GM19023 (cell line): ENCODE measurements at regions not wholly inside any gene's neighbourhood (a gene's known extent, or its start where the extent isn't known, plus 50 kb on each side); places are given as distances from the start of the nearest gene placed in this dataset.

Experiments used
- ATAC-seq: cut with Tn5 transposase; IDR thresholded peaks from one replicate; pipeline ENCODE4 v1.9.1; 2021; ENCODE audit warnings: mild to moderate bottlenecking, moderate library complexity; ENCODE audit not compliant: unreplicated experiment

GRCh38 chr5:51273021-51273420, 110.2 kb upstream of the ISL1 start:
- no peak for ATAC-seq

- no peak for ATAC-seq
Measured at GRCh38 chr5:51273871-51274270, 109.4 kb upstream of the ISL1 start.

GRCh38 chr5:51275428-51275827, 107.8 kb upstream of the ISL1 start:
- ATAC-seq = no peak

- no peak for ATAC-seq
Measured at GRCh38 chr5:51276250-51276649, 107.0 kb upstream of the ISL1 start.

GRCh38 chr5:51278539-51278938, 104.7 kb upstream of the ISL1 start:
- ATAC-seq = no peak

GRCh38 chr5:51279983-51280706, 103.1 kb upstream of the ISL1 start:
- ATAC-seq = no peak

- ATAC-seq = no peak
Measured at GRCh38 chr5:51286046-51286445, 97.2 kb upstream of the ISL1 start.

- no peak for ATAC-seq
Measured at GRCh38 chr5:51302343-51302742, 80.9 kb upstream of the ISL1 start.

GRCh38 chr5:51326844-51327243, 56.4 kb upstream of the ISL1 start:
- ATAC-seq = no peak
